T-helper 17 cell (primary cell): ENCODE measurements at regions not wholly inside any gene's neighbourhood (a gene's known extent, or its start where the extent isn't known, plus 50 kb on each side); places are given as distances from the start of the nearest gene placed in this dataset.

Source experiments
- ATAC-seq: fragments of 150-1000 bp; cut with Tn5 transposase; 2 replicates; pipeline ENCODE4 v1.10.0; 2021; ENCODE audit warnings: mild to moderate bottlenecking, moderate library complexity
- DNase-seq, 3 donors: peaks; one replicate each; pipeline versions ENCODE4 v3.0.0 to v3.0.0-alpha.2; 2020 to 2021
- H3K9me3 ChIP-seq: one replicate; pipeline ENCODE4 v1.7.0; 2013; ENCODE audit warnings: low read length, mild to moderate bottlenecking; ENCODE audit not compliant: control insufficient read depth, poor library complexity, severe bottlenecking
- H3K27ac Mint-ChIP-seq: one replicate; pipeline ENCODE4 v1.8.0; 2022; ENCODE audit warnings: mild to moderate bottlenecking, moderate library complexity, mixed read lengths
- H3K27me3 Mint-ChIP-seq: one replicate; pipeline ENCODE4 v1.8.0; 2022; ENCODE audit warnings: mixed read lengths
- H3K36me3 Mint-ChIP-seq: one replicate; pipeline ENCODE4 v1.8.0; 2022; ENCODE audit warnings: low read depth, mixed read lengths
- H3K4me1 Mint-ChIP-seq: one replicate; pipeline ENCODE4 v1.8.0; 2022; ENCODE audit warnings: mild to moderate bottlenecking, mixed read lengths
- H3K4me3 Mint-ChIP-seq: one replicate; pipeline ENCODE4 v1.8.0; 2022; ENCODE audit warnings: mild to moderate bottlenecking, moderate library complexity, mixed read lengths

DNA sequence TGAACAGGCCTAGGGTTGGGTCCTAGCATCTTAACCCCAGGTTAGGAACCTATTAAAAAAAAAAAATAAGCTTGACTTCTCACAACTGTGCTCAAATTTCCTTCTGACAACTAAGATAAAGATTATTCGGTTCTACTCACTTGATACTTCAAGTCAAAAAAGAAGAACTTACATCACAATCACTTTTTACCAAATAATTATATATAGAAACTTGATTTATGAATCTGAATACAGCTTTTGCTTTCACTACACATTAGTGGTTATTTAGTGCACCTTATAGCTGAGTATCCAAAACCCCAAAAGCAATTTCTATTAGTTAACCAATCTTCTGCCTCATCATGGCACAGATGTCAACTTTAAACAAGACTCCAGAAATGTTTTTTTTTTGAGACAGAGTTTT lies 119.0 kb upstream of the DST start:
- ATAC-seq = no peak
- Mint-ChIP-seq H3K4me1 (peaks cover 8% of the 10 kb centered on the region), H3K27me3 (no peaks in the 10 kb centered on the region), H3K4me3 (no peak overlapping the region), H3K36me3 (no peaks in the 10 kb centered on the region), H3K27ac (no peak overlapping the region)
- no peak for DNase-seq
- H3K9me3 ChIP-seq = no peaks in the 10 kb centered on the region

DNA sequence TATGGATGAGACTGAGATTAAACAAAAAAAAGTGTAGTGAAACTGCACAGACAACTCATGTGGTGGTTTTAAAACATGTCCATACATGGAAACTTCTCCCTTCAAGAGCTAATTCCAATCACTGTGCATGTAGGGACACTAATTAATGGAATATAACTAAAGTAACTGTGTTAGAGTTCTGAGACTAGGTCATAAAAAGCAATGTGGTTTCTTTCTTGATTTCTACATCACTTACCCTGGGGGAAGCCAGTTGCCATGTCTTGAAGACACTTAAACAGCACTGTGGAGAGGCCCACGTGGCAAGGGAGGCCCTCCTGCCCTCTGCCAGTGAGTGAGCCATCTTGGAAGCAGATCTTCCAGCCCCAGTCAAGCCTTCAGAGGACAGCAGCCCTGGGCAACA lies 118.2 kb upstream of the DST start:
- H3K27ac Mint-ChIP-seq = no peak overlapping the region
- H3K27me3 Mint-ChIP-seq = peaks cover 5% of the 10 kb centered on the region
- no peaks in the 10 kb centered on the region for H3K36me3 Mint-ChIP-seq
- H3K9me3 ChIP-seq = no peaks in the 10 kb centered on the region
- peaks cover 15% of the 10 kb centered on the region for H3K4me1 Mint-ChIP-seq
- H3K4me3 Mint-ChIP-seq = no peak overlapping the region
- DNase-seq (no peak), ATAC-seq (no peak)

DNA sequence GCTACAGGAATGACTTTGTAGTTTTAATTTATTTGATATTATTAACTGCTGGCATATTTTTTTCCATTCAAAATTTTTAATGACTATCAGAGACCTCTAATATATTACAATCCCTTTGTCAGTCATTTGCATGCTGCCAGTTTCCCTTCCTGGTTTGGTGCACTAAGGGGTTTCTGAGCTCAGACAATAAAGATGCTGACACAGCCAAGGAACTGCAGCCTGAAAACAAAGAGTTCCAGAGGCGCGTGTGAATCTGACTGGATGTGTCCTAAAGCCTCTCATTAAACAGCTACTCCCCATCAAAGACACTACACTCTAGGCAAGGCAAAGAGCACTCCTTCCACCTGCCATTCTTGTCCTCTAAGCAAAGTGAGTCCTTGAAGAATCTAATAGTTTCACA lies 116.8 kb upstream of the DST start:
- ATAC-seq = no peak
- H3K4me1 Mint-ChIP-seq = peaks cover 16% of the 10 kb centered on the region
- H3K27ac Mint-ChIP-seq = no peak overlapping the region
- no peaks in the 10 kb centered on the region for H3K9me3 ChIP-seq
- no peak for DNase-seq
- H3K36me3 Mint-ChIP-seq = no peaks in the 10 kb centered on the region
- H3K27me3 Mint-ChIP-seq = peaks cover 6% of the 10 kb centered on the region
- no peak overlapping the region for H3K4me3 Mint-ChIP-seq

DNA sequence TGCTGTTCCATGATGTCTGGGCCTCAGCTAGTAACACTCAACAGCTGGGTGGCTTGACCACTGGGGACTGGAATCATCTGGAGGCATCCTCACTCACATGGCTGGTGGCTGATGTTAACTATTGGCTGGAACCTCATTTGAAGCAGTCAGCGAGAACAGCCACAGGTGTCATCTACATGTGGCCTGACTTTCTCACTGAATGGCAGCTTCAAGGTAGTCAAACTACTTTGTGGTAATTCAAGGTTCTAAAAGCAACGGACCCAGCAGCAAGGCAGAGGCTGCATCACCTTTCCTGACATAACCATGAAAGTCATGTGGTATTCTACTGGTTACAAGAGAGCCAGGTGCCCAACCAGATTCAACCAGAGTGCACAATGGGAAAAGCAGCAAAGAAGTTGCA lies 115.9 kb upstream of the DST start:
- no peak for DNase-seq
- ATAC-seq = no peak
- Mint-ChIP-seq H3K27ac (no peak overlapping the region), H3K4me3 (no peak overlapping the region), H3K36me3 (no peaks in the 10 kb centered on the region), H3K4me1 (peaks cover 11% of the 10 kb centered on the region), H3K27me3 (peaks cover 6% of the 10 kb centered on the region)
- H3K9me3 ChIP-seq = no peaks in the 10 kb centered on the region

DNA sequence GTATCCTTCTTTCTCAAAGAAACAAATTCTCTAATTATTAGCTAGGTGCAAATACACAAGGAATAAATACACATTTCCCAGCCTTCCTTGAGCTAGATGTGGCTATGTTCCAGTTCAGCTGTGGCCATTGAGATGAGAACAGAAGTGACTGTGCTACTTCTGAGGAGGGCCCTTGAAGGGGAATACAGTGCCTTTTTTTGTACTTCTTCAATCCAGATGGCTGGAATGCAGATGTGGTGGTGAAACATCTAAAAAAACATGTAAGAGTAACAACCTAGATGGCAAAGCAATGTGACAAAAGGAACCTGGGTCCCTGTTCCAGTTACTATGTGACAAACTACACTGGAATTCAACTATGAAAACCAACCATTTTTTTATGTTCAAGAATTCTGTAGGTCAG lies 115.4 kb upstream of the DST start:
- no peak for DNase-seq
- ATAC-seq = no peak
- H3K4me3 Mint-ChIP-seq = no peak overlapping the region
- H3K4me1 Mint-ChIP-seq = peaks cover 11% of the 10 kb centered on the region
- H3K9me3 ChIP-seq = no peaks in the 10 kb centered on the region
- H3K36me3 Mint-ChIP-seq = no peaks in the 10 kb centered on the region
- H3K27me3 Mint-ChIP-seq = peaks cover 6% of the 10 kb centered on the region
- no peak overlapping the region for H3K27ac Mint-ChIP-seq

DNA sequence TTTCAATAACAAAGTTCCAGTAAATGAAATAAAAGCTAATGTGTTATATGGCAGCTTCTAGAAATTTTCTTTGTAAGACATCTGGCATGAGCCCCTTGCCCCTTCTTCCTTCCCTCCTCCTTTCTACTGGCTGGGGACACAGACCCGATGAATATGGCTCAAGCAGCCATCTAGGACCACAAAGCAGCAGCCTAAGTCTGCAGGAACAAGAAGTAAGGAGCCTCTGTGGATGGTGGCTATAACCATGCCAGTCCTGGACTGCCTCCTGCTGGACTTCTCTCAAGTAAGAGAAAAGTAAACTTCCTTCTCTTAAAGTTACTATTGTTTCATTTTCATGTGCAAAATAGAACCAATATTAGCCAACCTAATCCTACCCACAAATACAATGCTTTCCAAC lies 114.9 kb upstream of the DST start:
- Mint-ChIP-seq H3K4me3 (no peak overlapping the region), H3K36me3 (peaks cover 3% of the 10 kb centered on the region), H3K27ac (no peak overlapping the region), H3K4me1 (peaks cover 11% of the 10 kb centered on the region), H3K27me3 (peaks cover 6% of the 10 kb centered on the region)
- ATAC-seq (no peak), DNase-seq (no peak)
- H3K9me3 ChIP-seq = no peaks in the 10 kb centered on the region

DNA sequence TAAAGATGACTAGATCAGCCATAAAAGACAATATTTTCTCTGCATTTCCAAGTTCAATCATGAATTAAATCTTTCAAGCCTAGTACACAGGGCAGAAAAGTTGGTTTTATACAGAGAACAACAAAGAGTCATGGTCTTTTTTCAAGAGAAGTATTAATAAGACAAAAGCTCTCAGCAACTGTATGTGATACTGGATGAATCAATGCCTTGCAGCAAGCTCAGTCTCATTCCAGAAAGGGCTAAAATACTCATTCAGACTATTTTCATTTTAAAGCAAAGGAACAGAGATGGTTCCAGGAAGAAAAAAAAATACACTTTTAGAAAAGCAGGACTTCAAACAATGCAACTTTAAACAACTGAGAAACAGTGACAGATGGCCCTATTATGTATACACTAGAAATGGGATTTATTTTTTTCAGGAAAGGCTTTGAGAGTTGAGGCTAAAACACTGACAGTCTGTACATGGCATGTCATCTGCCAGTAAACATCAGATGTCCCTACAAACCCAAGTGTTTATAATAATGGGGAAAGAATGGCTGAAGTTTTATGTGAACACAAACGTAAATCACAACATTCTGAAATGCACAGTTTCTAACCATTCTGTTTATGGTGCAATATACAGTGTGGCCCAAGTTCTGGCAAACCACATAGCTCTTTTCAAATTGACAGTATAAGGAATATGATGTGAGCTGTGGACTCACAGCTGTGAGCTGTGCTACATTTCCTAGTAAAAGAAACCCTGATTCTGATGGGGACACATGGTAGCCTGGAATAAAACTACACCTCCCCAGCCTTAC lies 114.3 kb upstream of the DST start:
- H3K9me3 ChIP-seq = no peaks in the 10 kb centered on the region
- Mint-ChIP-seq H3K4me1 (peaks cover 11% of the 10 kb centered on the region), H3K36me3 (peaks cover 3% of the 10 kb centered on the region), H3K27me3 (peaks cover 6% of the 10 kb centered on the region), H3K27ac (no peak overlapping the region), H3K4me3 (no peak overlapping the region)
- no peak for DNase-seq
- ATAC-seq = no peak

DNA sequence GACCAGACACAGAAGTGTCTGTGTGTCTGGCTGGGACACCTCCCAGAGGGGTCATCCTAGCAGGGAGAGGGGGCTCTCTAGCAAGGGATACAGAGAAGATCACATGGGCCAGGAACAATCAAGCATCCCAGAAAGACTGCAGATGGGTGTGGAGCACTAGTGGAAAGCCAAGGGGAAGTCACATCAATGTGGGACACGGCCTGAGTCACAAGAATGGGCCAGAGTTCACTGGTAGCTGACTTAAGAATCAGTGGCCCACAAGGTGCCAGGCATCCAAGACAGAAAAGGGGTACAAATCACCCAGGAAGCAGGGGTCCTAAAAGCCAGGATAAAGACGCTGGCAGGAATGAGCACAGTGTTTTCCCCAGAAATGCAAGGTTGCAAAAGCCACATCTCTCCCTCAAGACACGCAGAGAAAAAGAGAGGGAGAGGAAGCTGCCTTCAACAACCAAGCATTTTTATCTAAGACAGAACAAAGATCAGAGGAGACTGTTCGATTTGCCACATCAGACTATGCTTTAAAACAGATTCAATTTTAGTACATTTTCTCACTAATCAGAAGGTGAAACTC lies 113.6 kb upstream of the DST start:
- ATAC-seq (no peak), DNase-seq (no peak)
- no peaks in the 10 kb centered on the region for H3K9me3 ChIP-seq
- Mint-ChIP-seq H3K36me3 (peaks cover 3% of the 10 kb centered on the region), H3K27me3 (peaks cover 6% of the 10 kb centered on the region), H3K4me1 (peaks cover 11% of the 10 kb centered on the region), H3K27ac (no peak overlapping the region), H3K4me3 (no peak overlapping the region)

DNA sequence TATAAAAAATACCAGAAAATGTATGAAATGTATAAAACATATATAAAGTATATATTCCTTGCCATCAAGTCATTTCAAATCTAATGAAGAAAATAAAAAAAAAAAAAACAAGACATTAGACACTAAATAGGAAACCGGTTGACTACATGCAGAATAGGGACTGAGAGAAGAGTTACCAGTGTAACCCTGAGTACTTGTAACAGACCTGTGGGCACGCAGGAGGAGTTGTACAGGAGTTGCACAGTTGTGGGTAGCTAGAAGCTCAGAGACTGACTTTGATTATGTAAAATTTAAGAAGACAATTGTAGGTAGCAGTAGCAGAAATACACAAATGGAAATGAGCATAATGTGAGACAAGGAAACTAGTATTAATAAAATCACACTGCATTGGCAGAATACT lies 112.4 kb upstream of the DST start:
- no peak overlapping the region for H3K27ac Mint-ChIP-seq
- H3K27me3 Mint-ChIP-seq = peaks cover 6% of the 10 kb centered on the region
- H3K9me3 ChIP-seq = no peaks in the 10 kb centered on the region
- no peak for DNase-seq
- ATAC-seq = no peak
- peaks cover 11% of the 10 kb centered on the region for H3K4me1 Mint-ChIP-seq
- no peak overlapping the region for H3K4me3 Mint-ChIP-seq
- peaks cover 3% of the 10 kb centered on the region for H3K36me3 Mint-ChIP-seq

DNA sequence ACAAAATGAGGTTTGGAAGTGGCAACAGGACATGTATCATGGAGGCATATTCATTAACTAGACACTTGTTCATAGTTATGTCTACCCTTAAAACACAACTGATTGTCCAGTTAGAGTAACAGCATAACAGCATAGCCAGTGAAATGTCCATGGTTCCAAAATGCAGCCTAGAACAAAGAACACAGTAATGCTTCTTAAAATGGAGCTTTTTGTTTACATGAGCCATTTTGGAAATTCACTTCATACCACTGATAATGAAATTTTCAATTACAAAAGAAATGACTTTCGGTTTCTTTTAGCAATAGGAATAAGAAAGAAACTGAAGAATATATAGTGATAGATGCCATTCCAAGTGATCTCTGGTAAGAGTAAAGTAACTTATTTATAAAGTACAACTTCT lies 111.1 kb upstream of the DST start:
- peaks cover 6% of the 10 kb centered on the region for H3K27me3 Mint-ChIP-seq
- ATAC-seq (no peak), DNase-seq (no peak)
- no peak overlapping the region for H3K27ac Mint-ChIP-seq
- peaks cover 11% of the 10 kb centered on the region for H3K4me1 Mint-ChIP-seq
- H3K4me3 Mint-ChIP-seq = no peak overlapping the region
- no peaks in the 10 kb centered on the region for H3K9me3 ChIP-seq
- peaks cover 3% of the 10 kb centered on the region for H3K36me3 Mint-ChIP-seq

DNA sequence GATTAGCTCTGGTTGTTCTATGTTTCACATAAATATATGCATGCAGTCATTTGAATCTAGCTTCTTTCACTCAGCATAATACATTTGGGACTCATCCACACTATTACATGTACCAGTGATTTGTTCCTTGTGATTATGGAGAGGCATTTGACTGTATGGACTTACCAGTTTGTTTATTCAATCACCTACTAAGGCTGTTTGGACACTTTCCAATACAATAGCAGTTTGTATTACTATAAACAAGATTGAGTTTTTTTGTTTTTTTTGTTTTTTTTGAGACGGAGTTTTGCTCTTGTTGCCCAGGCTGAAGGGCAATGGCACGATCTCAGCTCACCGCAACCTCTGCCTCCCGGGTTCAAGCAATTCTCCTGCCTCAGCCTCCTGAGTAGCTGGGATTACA lies 109.8 kb upstream of the DST start:
- DNase-seq (no peak), ATAC-seq (no peak)
- H3K4me1 Mint-ChIP-seq = peaks cover 11% of the 10 kb centered on the region
- H3K27ac Mint-ChIP-seq = no peak overlapping the region
- peaks cover 6% of the 10 kb centered on the region for H3K27me3 Mint-ChIP-seq
- H3K9me3 ChIP-seq = no peaks in the 10 kb centered on the region
- peaks cover 3% of the 10 kb centered on the region for H3K36me3 Mint-ChIP-seq
- no peak overlapping the region for H3K4me3 Mint-ChIP-seq

DNA sequence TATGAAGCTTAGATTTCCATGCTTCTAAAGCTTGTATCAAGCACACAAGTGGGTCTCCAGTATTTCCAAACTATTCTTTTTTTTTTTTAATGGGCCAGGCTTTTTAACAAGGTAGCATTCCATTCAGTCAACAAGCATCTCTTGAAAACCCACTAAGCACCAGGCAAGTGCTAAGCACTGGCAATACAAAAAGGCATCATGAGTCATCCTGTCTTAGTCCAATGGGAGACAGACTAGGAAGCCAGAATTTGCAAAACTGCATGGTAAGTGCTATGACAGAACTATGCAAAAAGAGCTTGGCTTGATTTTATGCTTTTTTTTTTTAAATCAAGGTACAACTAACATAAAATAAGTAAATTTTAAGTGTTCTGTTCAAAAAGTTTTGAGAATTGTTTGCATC lies 109.3 kb upstream of the DST start:
- H3K36me3 Mint-ChIP-seq = peaks cover 3% of the 10 kb centered on the region
- H3K27ac Mint-ChIP-seq = no peak overlapping the region
- H3K27me3 Mint-ChIP-seq = peaks cover 6% of the 10 kb centered on the region
- ATAC-seq (no peak), DNase-seq (no peak)
- no peak overlapping the region for H3K4me3 Mint-ChIP-seq
- peaks cover 11% of the 10 kb centered on the region for H3K4me1 Mint-ChIP-seq
- H3K9me3 ChIP-seq = no peaks in the 10 kb centered on the region

DNA sequence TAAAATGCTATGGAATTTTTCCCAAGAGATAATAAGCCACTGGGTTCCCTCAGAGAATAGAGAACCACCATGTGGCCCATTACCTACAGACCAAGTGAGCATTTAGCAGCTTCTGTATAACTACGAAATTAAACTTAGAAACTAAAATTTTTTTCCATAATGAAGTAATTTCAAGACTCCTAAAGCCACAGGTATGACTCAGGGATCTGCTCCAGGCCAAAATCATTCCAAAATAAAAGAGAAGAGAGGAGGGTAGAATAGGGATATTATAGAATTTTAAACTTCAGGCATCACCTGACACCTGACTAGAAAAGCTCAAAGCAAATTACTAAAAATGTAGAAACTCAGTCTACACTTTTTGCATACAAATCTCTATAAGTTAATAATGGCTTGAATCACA lies 108.9 kb upstream of the DST start:
- DNase-seq = no peak
- H3K27me3 Mint-ChIP-seq = peaks cover 9% of the 10 kb centered on the region
- no peak overlapping the region for H3K27ac Mint-ChIP-seq
- H3K36me3 Mint-ChIP-seq = peaks cover 3% of the 10 kb centered on the region
- no peak for ATAC-seq
- no peak overlapping the region for H3K4me3 Mint-ChIP-seq
- H3K4me1 Mint-ChIP-seq = peaks cover 8% of the 10 kb centered on the region
- H3K9me3 ChIP-seq = no peaks in the 10 kb centered on the region

DNA sequence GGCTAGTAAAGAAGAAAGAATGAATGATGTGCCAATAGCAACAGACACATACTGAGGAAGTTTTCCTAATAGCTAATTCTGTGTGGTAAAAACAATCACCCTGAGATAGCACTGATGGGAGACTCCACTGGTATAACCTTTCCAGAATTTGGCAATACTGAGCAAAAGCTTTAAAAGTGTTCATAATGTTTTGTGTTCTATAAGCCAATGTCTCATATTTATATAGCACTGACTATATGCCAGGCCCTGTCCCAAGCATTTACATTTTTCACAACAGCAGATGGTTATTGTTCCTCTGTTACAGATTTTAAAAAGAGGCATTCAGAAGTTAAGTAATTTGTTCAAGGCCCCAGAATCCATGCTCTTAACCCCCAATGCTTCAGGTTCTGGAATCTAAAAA lies 108.0 kb upstream of the DST start:
- Mint-ChIP-seq H3K4me1 (peaks cover under 1% of the 10 kb centered on the region), H3K4me3 (no peak overlapping the region)
- DNase-seq = no peak

More for the DNA sequence above, 108.0 kb upstream of the DST start:
- Mint-ChIP-seq H3K36me3 (peaks cover 3% of the 10 kb centered on the region), H3K27me3 (peaks cover 4% of the 10 kb centered on the region), H3K27ac (no peak overlapping the region)
- no peak for ATAC-seq
- H3K9me3 ChIP-seq = no peaks in the 10 kb centered on the region
